Stimulated activated memory B cell treated with anti-CD40 and anti-IgM and Interleukin-4, amounts not matched to agents 10 μg/mL and 1 μg/mL and 100 μg/mL, for 72 hours (primary cell): ENCODE measurements at regions not wholly inside any gene's neighbourhood (a gene's known extent, or its start where the extent isn't known, plus 50 kb on each side); places are given as distances from the start of the nearest gene placed in this dataset.

Source experiments
- ATAC-seq: fragments of 150-1000 bp; cut with Tn5 transposase; 2 replicates; pipeline ENCODE4 v1.10.0; 2021
- H3K27ac Mint-ChIP-seq: one replicate; pipeline ENCODE4 v1.8.0; 2022; ENCODE audit warnings: mild to moderate bottlenecking, mixed read lengths
- H3K27me3 Mint-ChIP-seq: one replicate; pipeline ENCODE4 v1.8.0; 2022; ENCODE audit warnings: mixed read lengths
- H3K36me3 Mint-ChIP-seq: one replicate; pipeline ENCODE4 v1.8.0; 2022; ENCODE audit warnings: mixed read lengths
- H3K4me1 Mint-ChIP-seq: one replicate; pipeline ENCODE4 v1.8.0; 2022; ENCODE audit warnings: mixed read lengths
- H3K4me3 Mint-ChIP-seq: one replicate; pipeline ENCODE4 v1.8.0; 2022; ENCODE audit warnings: mild to moderate bottlenecking, moderate library complexity, mixed read lengths
- H3K9me3 Mint-ChIP-seq: one replicate; pipeline ENCODE4 v1.8.0; 2022; ENCODE audit warnings: mixed read lengths

DNA sequence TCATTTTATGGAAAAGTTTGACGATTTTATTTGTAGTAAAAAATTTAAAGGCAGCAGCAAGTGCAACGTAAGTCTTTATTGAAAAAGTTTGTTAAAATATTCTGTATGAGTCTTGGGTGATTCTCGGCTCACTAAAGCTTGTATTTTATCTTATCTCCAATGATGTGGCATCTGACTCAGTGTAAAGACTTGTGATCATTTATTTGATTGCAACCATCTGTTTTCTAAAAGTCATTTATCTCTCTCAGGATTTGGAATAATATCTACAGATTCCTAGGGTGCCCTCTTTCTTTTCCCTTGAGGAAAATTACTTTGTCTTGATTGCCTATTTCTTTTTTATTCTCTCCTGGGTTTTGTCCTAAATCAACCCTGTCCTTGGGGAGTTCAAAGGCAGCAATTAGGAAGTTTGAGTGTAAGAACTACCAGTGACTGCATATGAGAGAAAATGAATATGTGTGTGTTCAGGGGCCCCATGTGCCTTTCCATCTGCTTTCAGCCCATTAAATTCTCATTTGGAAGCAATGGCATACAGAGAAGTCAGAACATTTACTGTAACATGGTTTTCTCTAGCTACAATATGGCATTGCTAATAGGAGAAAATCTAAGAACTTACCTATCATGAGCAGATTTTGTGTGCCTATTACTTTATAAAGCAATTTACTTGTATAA is 575.0 kb upstream of the CHRM3 start:
- no peaks in the 10 kb centered on the region for H3K36me3 Mint-ChIP-seq
- no peak overlapping the region for H3K27ac Mint-ChIP-seq
- ATAC-seq = no peak
- no peaks in the 10 kb centered on the region for H3K4me1 Mint-ChIP-seq
- no peaks in the 10 kb centered on the region for H3K27me3 Mint-ChIP-seq
- H3K4me3 Mint-ChIP-seq = no peak overlapping the region
- H3K9me3 Mint-ChIP-seq = no peaks in the 10 kb centered on the region

DNA sequence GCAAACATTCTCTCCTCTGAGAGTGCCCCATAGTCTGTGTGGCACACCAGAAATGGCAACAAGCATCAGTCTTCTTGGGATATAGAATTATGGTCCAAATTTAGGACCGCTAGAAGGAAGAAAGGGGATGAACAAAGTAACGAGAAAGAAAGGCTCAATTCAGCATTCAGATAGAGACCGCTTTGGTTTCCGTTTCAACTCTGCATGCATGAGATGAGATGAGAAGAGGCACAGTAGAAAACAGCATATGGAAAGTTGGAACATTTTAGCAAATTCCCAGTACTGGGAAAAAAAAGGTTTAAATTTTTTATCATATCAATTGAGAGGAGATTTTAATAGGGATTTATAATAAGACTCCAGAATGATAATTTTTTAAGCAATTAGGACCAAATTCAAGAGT is 595.5 kb upstream of the CHRM3 start:
- Mint-ChIP-seq H3K9me3 (peaks cover 11% of the 10 kb centered on the region), H3K36me3 (no peaks in the 10 kb centered on the region), H3K27ac (no peak overlapping the region), H3K27me3 (no peaks in the 10 kb centered on the region), H3K4me1 (no peaks in the 10 kb centered on the region), H3K4me3 (no peak overlapping the region)
- ATAC-seq = no peak

DNA sequence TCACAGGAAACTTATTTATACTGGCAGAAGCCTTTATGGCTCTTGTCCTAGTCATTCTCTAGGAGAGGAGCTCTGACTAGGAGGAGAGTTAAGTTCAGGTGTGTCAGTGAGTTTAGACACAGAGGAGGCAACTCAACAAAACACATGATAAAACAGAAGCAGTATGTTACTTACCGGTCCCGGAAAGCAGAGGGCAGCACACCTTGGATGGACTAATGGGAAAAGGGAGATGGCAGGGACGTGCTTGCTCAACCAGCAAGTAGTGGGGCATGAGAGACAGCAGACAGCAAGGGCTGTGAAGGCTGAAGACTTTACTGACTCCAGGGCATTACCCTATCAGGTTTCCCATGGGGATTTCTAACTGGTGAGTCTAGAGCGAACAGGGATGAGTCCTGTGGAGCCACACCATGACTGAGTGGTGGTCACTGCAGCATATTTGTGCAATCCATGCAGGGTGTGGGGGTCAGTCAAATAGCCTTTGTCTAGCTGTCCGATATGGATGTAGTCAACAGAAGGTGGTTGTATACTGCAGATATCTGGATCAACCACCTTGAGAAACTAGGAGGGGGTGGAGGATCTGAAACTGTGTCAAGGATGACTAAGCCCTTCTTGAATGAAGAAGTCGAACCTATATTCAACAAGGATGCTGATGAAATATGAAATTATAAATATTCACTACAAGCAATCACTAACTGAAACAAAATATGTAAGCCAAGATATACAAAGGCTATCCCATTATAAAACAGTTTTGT is 596.3 kb upstream of the CHRM3 start:
- H3K27ac Mint-ChIP-seq = no peak overlapping the region
- no peaks in the 10 kb centered on the region for H3K4me1 Mint-ChIP-seq
- H3K4me3 Mint-ChIP-seq = no peak overlapping the region
- H3K36me3 Mint-ChIP-seq = no peaks in the 10 kb centered on the region
- ATAC-seq = peak; percentile 20
- H3K9me3 Mint-ChIP-seq = peaks cover 11% of the 10 kb centered on the region
- H3K27me3 Mint-ChIP-seq = no peaks in the 10 kb centered on the region

DNA sequence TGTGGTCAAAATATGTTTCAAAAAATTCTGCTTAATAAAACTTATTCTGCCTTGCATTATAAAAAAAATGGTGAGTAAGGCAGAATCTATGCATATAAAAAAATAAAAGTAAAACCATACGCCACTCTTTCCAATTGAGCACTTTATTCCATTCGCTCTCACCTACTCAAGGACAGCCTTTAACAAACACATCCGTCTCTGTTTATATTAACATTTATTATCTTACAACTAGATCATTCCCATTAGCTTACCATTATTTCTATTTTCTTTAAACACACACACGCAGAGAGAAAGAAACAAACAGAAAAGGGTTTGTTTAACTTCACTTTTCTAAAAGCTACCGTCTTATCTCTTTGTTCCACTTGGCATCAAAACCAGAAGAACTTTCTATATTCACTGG is 598.9 kb upstream of the CHRM3 start:
- no peak for ATAC-seq
- Mint-ChIP-seq H3K27ac (no peak overlapping the region), H3K4me1 (no peaks in the 10 kb centered on the region), H3K9me3 (peaks cover 13% of the 10 kb centered on the region), H3K4me3 (no peak overlapping the region), H3K36me3 (no peaks in the 10 kb centered on the region), H3K27me3 (no peaks in the 10 kb centered on the region)

DNA sequence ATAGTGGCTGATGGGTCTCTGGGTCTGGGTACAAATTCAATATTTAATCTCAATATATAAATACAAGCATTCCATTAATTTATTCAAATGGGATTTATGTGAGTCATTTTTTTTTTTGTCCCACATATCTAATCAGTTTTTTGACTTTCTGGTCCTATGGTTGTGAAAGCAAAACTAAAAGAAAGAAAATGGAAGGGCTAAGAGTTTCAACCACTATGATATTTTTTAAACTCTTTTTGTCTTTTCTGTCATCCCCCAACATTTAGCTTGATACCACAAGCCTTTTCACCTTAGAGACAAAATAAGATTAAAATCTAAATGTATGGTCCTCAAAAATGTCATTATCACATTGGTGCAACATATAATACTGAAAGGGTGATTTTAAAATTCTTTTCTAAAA is 602.7 kb upstream of the CHRM3 start:
- Mint-ChIP-seq H3K4me3 (no peak overlapping the region), H3K27me3 (no peaks in the 10 kb centered on the region), H3K4me1 (no peaks in the 10 kb centered on the region), H3K27ac (no peak overlapping the region), H3K9me3 (peaks cover 13% of the 10 kb centered on the region), H3K36me3 (no peaks in the 10 kb centered on the region)
- no peak for ATAC-seq

DNA sequence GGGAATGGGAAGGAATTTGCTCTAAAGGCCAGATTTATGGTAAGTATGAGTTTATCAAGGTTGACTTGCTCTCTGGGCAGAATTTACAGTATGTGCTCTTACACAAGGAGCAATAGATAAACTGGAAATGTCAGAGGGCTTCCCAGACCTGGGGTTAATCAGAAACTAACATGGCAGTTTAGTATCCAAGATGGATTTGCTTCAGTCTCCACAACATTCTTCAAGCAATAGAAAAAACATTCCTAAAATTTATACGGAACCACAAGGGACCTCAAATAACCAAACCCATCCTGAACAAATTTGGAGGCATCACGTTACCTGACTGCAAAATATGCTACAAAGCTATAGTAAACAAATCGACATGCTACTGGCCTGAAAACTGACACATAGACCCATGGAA is 606.7 kb upstream of the CHRM3 start:
- no peak for ATAC-seq
- Mint-ChIP-seq H3K4me3 (no peak overlapping the region), H3K27me3 (no peaks in the 10 kb centered on the region), H3K4me1 (no peaks in the 10 kb centered on the region), H3K36me3 (no peaks in the 10 kb centered on the region), H3K27ac (no peak overlapping the region), H3K9me3 (peaks cover 5% of the 10 kb centered on the region)

DNA sequence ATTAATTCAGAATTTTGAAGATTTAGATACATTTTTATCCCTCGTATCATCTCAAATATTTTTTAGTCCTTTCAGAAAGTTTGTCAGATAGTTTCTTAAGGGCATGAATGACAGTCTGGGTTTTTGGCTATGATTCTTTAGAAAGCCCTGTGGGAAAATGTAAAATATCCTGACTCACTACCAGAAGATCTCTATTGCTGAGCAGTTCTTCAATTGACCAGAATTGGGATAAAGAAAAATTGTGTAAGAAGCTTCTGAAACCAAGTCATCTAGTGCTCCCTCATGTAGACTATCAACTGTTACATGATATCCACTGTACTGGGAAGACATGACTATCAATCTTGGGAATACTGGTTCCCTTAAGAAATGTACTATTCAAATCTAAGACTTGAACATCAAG is 608.3 kb upstream of the CHRM3 start:
- H3K4me1 Mint-ChIP-seq = no peaks in the 10 kb centered on the region
- H3K4me3 Mint-ChIP-seq = no peak overlapping the region
- no peaks in the 10 kb centered on the region for H3K36me3 Mint-ChIP-seq
- no peak overlapping the region for H3K27ac Mint-ChIP-seq
- H3K9me3 Mint-ChIP-seq = peaks cover 5% of the 10 kb centered on the region
- no peaks in the 10 kb centered on the region for H3K27me3 Mint-ChIP-seq
- no peak for ATAC-seq

DNA sequence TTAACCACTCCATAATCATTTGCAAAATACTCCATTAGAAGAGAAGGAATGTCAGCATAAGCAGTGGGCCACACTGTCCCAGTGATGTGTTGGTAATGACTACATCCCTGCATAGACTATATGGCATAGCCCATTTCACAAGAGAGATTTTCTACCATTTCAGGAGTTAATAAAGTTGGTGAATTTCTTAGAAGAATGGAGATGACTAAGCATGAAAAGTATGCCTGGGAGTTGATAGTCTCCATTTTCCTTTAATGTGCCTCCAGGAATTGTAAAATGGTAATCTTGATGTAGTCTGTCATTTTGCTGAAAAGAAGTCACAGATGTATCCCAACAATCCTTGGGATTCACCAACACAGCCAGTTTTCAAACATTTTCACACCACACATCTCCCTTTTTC is 608.8 kb upstream of the CHRM3 start:
- no peaks in the 10 kb centered on the region for H3K36me3 Mint-ChIP-seq

DNA sequence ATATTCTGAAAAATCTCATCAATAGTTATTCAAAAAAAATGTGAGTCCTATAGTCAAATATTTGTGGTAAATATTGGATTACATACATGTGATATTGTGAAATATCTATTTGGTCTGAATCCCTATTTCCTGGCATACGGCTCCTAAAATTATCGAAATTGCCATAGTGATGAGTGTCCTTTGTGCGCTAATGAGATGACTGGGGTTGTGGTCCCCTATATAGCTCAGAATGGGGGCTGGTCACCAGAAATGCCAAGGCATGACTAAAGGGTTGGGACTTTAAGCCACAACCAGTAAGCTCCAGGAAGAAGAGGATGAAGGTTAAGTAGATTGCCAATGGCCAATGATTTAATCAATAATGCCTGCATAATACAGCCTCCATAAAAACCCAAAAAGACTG is 610.2 kb upstream of the CHRM3 start:
- ATAC-seq = no peak
- Mint-ChIP-seq H3K27me3 (no peaks in the 10 kb centered on the region), H3K36me3 (no peaks in the 10 kb centered on the region), H3K9me3 (no peaks in the 10 kb centered on the region), H3K4me3 (no peak overlapping the region), H3K27ac (no peak overlapping the region), H3K4me1 (no peaks in the 10 kb centered on the region)

More for the DNA sequence above, 608.8 kb upstream of the CHRM3 start:
- H3K9me3 Mint-ChIP-seq = peaks cover 4% of the 10 kb centered on the region
- no peak overlapping the region for H3K27ac Mint-ChIP-seq
- no peaks in the 10 kb centered on the region for H3K4me1 Mint-ChIP-seq
- H3K4me3 Mint-ChIP-seq = no peak overlapping the region
- no peak for ATAC-seq
- no peaks in the 10 kb centered on the region for H3K27me3 Mint-ChIP-seq

DNA sequence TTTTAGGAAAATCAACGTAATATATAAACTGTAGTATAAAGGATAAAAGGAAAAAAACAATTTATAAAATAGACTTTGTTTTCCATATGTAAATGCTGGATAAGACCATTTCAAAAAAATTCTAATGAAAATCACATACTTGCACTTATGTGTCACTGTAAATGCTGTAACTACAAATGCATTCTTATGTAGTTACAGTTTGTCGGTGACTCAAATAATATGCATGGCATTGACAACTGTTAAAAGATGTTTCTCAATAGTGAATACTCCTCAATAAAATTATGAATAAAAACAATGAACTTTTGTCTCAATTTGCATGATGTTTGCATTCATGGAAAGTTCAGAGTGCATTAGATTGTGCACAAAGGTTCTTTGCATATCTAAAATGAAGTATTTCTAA is 614.0 kb upstream of the CHRM3 start:
- ATAC-seq = no peak
- H3K9me3 Mint-ChIP-seq = no peaks in the 10 kb centered on the region
- no peaks in the 10 kb centered on the region for H3K27me3 Mint-ChIP-seq
- no peak overlapping the region for H3K4me3 Mint-ChIP-seq
- no peaks in the 10 kb centered on the region for H3K36me3 Mint-ChIP-seq
- H3K4me1 Mint-ChIP-seq = no peaks in the 10 kb centered on the region
- H3K27ac Mint-ChIP-seq = no peak overlapping the region

DNA sequence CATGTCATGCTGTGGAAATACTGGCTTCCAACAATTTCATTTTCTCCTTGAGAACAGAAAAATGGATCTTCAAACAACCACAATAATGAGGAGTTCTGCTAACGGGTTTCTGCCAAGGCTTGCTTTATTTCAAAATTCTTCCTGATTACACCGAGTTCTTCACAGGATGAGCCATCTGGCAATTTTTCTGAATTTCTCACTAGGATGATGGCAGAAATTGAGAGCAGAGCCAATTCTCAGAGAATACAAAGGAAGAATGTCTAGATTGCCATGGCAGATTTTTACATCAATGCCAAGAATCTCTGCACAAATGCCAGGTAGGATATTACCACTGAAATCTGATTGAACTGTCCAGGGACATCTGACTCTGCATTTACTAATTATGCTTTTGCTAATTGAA is 619.0 kb upstream of the CHRM3 start:
- Mint-ChIP-seq H3K9me3 (peaks cover 10% of the 10 kb centered on the region), H3K27ac (no peak overlapping the region), H3K27me3 (no peaks in the 10 kb centered on the region), H3K4me1 (no peaks in the 10 kb centered on the region), H3K36me3 (no peaks in the 10 kb centered on the region), H3K4me3 (no peak overlapping the region)
- ATAC-seq = no peak

DNA sequence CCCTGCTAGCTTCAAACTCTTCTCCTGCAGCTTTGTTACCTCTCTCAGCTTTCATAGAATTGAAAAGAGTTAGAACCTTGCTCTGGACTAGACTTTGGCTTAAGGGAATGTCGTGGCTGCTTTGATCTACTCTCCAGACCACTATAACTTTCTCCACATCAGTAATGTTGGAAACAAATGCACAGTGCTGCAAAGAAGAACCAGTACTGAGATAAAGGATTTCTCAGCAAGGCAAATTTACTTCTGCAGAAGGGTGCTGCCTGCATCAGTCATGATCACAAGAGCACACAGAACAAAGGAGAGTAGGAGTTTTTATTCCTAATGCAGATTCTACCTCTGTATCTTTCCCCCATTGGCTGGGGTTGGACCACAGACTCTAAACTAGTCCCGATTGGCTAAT is 621.6 kb upstream of the CHRM3 start:
- Mint-ChIP-seq H3K4me1 (no peaks in the 10 kb centered on the region), H3K36me3 (no peaks in the 10 kb centered on the region), H3K27me3 (no peaks in the 10 kb centered on the region), H3K4me3 (no peak overlapping the region), H3K9me3 (peaks cover 14% of the 10 kb centered on the region), H3K27ac (no peak overlapping the region)
- no peak for ATAC-seq

DNA sequence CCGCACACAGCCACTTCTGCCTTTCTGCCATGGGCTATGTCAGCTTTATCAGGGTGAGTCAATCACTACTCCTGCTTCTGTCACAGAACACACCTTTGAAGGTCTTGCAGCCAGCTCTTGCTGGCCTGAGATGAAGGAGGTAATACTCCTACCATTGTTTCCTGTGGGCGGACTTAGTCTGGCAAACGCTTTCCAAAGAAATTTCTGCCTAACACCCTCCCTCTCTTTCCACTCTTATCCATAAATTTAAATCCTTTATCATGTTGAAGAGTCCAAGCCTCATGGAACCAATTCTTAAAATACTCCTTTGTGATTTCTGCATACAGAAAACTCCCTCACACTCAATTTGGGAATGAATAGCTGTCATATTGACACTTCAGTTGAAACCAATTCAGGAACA is 633.1 kb upstream of the CHRM3 start:
- Mint-ChIP-seq H3K4me1 (no peaks in the 10 kb centered on the region), H3K36me3 (no peaks in the 10 kb centered on the region), H3K4me3 (no peak overlapping the region), H3K27me3 (no peaks in the 10 kb centered on the region), H3K27ac (no peak overlapping the region), H3K9me3 (peaks cover 9% of the 10 kb centered on the region)
- no peak for ATAC-seq

DNA sequence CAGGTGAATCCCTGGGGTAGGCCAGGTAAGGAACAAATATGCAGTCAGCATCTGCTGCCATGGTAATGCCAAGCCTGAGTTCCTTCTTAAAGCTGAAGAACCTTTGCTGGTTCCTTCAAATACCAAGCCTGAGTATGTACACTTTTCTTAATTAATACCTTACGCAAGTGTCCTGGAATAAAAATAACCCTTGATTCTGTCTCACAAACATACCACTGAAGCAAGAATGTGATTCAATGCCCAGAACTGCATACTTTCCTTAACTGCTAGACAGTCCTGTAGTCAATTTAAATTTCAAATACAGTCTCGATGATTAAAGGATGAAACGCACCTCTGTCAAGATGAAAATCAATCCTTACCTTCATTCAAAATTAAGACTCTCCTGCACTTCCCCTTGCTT is 634.0 kb upstream of the CHRM3 start:
- ATAC-seq = no peak
- H3K27me3 Mint-ChIP-seq = no peaks in the 10 kb centered on the region
- no peak overlapping the region for H3K4me3 Mint-ChIP-seq
- H3K9me3 Mint-ChIP-seq = peaks cover 9% of the 10 kb centered on the region
- no peaks in the 10 kb centered on the region for H3K4me1 Mint-ChIP-seq
- no peaks in the 10 kb centered on the region for H3K36me3 Mint-ChIP-seq
- no peak overlapping the region for H3K27ac Mint-ChIP-seq

DNA sequence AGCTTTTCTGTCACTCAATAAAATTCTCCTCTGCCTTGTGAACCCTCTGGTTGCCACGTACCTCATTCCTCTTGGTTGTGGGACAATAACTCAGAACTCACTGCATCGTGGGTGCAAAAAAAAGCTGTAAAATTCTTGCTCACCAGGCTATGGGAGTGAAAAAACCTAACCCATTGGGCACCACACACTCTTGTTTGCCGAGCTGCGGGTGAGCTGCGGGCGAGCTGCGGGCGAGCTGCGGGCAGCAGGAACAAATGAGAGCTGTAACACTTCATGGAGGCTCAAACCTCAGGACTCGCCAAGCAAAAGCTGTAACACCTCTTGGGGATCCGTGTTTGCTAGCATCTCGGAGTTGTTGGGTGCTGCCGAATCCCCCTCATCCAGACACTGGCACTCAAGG is 641.3 kb upstream of the CHRM3 start:
- Mint-ChIP-seq H3K9me3 (peaks cover 4% of the 10 kb centered on the region), H3K36me3 (no peaks in the 10 kb centered on the region), H3K4me3 (no peak overlapping the region), H3K27me3 (no peaks in the 10 kb centered on the region), H3K4me1 (no peaks in the 10 kb centered on the region), H3K27ac (no peak overlapping the region)
- no peak for ATAC-seq

DNA sequence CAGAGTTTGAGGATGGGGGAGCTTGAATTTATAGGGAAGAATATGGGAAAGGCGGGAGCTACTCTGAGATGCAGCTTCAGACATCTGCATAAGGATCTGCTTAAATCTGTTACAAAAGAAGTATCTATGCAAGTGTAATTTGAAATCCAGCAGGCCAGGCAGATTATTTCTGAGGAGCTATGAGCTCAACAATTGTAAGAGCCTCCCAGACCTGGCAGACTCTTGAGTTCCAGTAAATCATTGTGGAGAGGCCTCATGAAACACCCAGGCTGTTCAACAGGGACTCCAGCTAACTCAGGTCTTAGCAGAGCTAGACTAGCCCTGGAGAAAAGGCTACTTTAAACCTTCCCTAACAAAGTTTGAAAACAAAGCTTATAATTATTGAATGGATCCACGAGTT is 647.5 kb upstream of the CHRM3 start:
- Mint-ChIP-seq H3K4me3 (no peak overlapping the region), H3K27ac (no peak overlapping the region), H3K9me3 (peaks cover under 1% of the 10 kb centered on the region), H3K4me1 (no peaks in the 10 kb centered on the region), H3K36me3 (no peaks in the 10 kb centered on the region), H3K27me3 (no peaks in the 10 kb centered on the region)
- no peak for ATAC-seq
